GM18861 (cell line): ENCODE measurements at regions not wholly inside any gene's neighbourhood (a gene's known extent, or its start where the extent isn't known, plus 50 kb on each side); places are given as distances from the start of the nearest gene placed in this dataset.

Experiments used
- ATAC-seq: cut with Tn5 transposase; IDR thresholded peaks from one replicate; pipeline ENCODE4 v1.9.1; 2021; ENCODE audit not compliant: unreplicated experiment

- no peak for ATAC-seq
Measured at GRCh38 chr21:21605521-21605920, 607.3 kb downstream of the NCAM2 start.

GRCh38 chr21:21606041-21606440, 607.8 kb downstream of the NCAM2 start:
- ATAC-seq: no peak

- no peak for ATAC-seq
Measured at GRCh38 chr21:21612466-21612865, 614.3 kb downstream of the NCAM2 start.

GRCh38 chr21:21614966-21615365, 616.8 kb downstream of the NCAM2 start:
- no peak for ATAC-seq

GRCh38 chr21:21622460-21623234, 624.4 kb downstream of the NCAM2 start:
- no peak for ATAC-seq

GRCh38 chr21:21624674-21625073, 626.5 kb downstream of the NCAM2 start:
- ATAC-seq: no peak

DNA sequence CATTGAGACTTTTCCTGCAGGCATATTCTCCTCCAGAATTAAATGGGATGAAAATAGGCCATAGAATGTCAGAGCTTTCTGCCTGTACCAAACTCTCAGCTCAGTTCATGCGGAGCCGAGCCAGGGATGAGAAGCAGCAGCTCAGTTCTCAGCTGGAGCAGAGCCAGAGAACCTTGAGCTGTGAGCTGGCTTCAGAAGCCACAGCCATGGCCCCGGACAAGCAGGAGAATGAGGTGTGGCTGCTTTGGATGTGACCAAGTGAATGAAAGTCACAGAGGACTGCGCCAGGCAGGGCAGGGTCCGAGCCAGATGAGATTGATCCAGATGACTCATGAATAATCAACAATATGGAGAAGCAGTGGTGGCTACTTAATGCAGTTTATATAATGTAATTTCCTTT, 633.8 kb downstream of the NCAM2 start:
- ATAC-seq: no peak

GRCh38 chr21:21632926-21633325, 634.7 kb downstream of the NCAM2 start:
- no peak for ATAC-seq

DNA sequence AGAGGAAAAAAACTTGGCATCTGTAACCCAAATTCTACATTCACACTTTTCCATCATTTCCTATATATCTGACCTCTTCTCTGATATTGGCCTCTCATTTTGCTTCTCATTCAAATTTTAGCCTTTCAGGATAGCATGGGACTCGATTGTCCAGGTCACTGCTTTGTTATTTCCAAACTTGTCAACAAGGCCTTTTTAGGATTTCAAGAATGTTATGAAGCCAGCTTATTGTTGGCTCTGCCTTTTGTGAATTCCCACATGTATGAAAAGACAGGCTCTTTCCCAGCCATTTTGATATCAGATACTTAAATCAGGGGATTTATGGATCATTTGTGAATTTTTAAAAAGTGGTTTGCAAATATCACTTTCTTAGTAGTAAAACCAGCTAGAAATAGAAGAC, 663.5 kb downstream of the NCAM2 start:
- no peak for ATAC-seq

- ATAC-seq: no peak
Measured at GRCh38 chr21:21662776-21663175, 664.6 kb downstream of the NCAM2 start.

DNA sequence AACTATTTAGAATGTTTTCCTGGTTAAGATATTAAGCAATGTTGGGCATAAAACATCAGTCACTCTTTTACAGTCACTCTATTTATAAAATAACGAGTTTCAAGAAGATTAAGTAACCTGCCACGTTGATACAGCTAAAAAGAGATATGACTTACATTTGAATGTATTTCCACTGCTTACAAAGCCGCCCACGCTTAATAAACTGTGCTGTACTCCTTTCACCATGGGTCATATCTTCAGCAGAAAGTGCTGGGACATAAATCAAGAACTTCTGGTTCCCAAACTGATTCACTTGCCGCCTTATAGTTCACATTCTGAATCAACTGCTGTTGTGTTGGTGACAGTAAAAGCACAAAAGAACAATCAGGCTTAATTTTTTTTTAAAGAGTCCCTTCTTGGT, 666.7 kb downstream of the NCAM2 start:
- no peak for ATAC-seq

DNA sequence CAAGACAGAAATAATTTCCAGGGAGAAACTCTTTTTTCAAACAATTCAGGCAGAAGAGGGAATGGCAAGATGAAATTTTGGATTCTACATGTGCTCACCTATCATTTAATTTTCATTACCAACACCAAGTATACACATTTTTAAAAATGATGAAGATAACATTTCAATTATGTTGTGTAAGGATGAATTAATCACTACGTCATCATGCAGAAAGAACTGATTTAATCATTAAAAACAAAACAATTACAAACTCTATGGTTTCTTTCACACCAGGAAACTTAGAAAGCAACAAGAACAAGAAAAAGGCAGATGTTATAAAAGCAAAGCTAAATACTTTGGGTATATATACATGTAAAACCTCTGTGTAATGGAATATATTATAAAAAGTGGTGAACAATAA, 668.5 kb downstream of the NCAM2 start:
- no peak for ATAC-seq

DNA sequence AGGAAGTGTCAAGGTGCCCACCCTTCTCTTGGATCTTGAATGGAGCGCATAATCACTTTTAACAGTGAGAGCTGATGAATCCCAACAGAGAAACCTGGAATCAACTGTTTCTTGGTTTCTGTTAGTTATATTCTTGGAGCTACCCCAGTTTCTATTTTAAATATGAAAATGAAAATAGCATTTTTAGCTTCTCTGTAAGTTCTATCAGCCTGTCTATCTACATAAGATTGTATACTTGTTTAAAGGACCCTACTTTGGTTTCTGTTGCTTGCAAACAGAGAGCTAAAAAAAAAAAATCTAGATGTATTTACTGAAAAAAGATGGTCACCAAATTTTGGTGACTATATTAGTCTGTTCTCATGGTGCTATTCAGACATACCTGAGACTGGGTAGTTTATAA, 670.0 kb downstream of the NCAM2 start:
- ATAC-seq: no peak

GRCh38 chr21:21673959-21674358, 675.8 kb downstream of the NCAM2 start:
- ATAC-seq: no peak

GRCh38 chr21:21675601-21676000, 677.4 kb downstream of the NCAM2 start:
- ATAC-seq: no peak

GRCh38 chr21:21682172-21682571, 684.0 kb downstream of the NCAM2 start:
- no peak for ATAC-seq

DNA sequence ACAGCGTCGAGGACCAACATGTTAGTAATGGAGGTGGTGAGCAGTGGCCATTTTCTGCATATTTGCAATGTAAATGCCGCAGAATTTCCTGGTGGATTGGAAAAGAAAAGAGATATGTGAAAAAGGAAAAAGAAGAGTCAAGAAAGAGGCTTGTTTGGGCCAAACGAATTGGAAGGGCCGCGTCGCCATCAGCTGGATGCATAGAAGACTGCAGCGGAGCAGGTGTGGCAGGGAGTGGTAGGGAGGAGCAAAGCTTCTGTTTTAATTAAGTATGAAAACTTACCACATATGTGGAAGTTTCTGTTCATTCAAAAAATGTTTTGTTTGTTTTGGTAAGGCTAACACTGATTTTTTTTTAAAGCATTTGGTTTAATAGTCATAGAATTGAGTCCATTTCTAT, 690.7 kb downstream of the NCAM2 start:
- no peak for ATAC-seq

- no peak for ATAC-seq
Measured at GRCh38 chr21:21690068-21690665, 692.0 kb downstream of the NCAM2 start.

DNA sequence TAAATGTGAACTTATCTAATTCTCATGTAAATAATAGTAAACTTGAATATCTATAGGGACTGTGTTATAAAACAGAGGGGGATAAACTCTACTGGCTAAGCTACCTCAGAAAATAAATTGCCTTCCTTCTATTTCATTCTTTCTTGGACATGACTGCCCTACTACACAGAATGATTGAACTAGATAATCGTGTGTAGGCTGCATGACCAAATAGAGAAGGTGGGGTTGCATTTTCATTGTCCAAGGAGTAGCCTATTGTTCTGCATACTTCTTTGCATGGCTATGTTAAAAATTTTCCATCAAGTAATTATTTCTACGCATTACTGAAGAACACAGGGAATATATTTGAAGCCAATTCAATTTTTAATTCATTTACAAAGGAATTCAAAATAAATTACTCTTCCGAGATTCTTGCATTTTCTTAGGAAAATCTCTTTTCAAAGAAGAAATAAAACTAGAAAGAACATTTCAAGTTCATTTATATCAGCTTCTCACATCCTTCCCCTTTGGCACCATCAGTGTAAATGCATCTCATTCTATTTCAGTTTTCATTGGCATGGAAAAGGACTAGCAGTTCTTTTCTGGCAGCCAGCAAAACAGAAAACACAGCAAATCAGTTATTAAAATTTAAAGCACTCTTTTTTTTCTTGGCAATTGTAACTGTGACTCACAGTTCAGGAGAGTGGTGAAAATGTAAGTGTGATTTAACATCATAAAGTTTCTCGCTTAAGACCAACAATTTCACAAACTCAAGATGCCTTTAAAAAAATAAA, 714.7 kb downstream of the NCAM2 start:
- ATAC-seq: no peak

DNA sequence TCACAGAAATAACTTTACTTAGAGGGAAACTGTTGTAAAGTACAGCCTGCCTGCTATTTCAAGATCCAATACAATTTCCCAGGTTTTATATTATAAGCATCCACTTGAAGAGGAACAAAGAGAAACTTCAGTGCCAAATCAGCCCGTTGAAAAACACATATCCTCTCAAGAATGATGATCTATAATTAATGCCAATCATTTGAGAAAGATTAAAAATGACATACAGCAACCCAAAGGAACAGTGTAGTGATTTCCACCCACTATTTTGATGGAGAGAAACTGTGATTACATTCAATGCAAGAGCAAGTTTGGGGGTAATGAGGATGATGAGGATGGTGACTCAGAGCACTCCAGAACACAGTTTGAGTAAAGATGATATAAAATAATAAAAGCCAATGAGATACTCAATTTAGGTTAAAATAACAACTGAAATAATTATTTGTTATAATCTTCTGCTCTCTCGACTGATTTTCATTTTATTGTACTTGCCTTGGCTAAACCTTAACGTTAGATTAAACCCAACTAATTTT, 715.5 kb downstream of the NCAM2 start:
- ATAC-seq: no peak

GRCh38 chr21:21714426-21714825, 716.2 kb downstream of the NCAM2 start:
- no peak for ATAC-seq
